Suprapubic skin (tissue), 4 donors: ENCODE measurements at regions not wholly inside any gene's neighbourhood (a gene's known extent, or its start where the extent isn't known, plus 50 kb on each side); places are given as distances from the start of the nearest gene placed in this dataset.

Source experiments
- DNase-seq, 2 donors: peaks; one replicate each; pipeline ENCODE4 v3.0.0-alpha.2; 2019; ENCODE audit warnings: low spot score in 2 of 2
- H3K27ac ChIP-seq: fragments of 200-600 bp; sonication (generic); one replicate; pipeline ENCODE4 v1.5.1; 2019
- H3K27me3 ChIP-seq: fragments of 200-600 bp; sonication (generic); one replicate; pipeline ENCODE4 v1.5.1; 2019
- H3K36me3 ChIP-seq: fragments of 200-600 bp; sonication (generic); one replicate; pipeline ENCODE4 v1.5.1; 2019
- H3K4me1 ChIP-seq: fragments of 200-600 bp; sonication (generic); one replicate; pipeline ENCODE4 v1.5.1; 2019
- H3K4me3 ChIP-seq: fragments of 200-600 bp; sonication (generic); one replicate; pipeline ENCODE4 v1.5.1; 2019; ENCODE audit warnings: mild to moderate bottlenecking
- H3K9me3 ChIP-seq: fragments of 200-600 bp; sonication (generic); one replicate; pipeline ENCODE4 v1.5.1; 2019
- EP300 ChIP-seq: sonication (generic); formaldehyde crosslinking; IDR thresholded peaks from one replicate; pipeline ENCODE4 v1.6.1; 2017; ENCODE audit warnings: antibody characterized with exemption
- POLR2A ChIP-seq, 2 donors: fragments of 450-650 bp; IDR thresholded peaks; one replicate each; pipeline ENCODE4 v1.6.1; 2017; ENCODE audit warnings: antibody characterized with exemption in 2 of 2, mild to moderate bottlenecking in 2 of 2, moderate library complexity in 2 of 2
- POLR2AphosphoS5 ChIP-seq, 3 donors: sonication (generic); formaldehyde crosslinking; IDR thresholded peaks; one replicate each; pipeline ENCODE4 v1.6.1; 2017; ENCODE audit warnings: antibody characterized with exemption in 3 of 3
- WGBS: methylation state at CpG from one replicate; pipeline ENCODE4 v1.1.5; 2018; 5-methylcytosine and 5-hydroxymethylcytosine counted together
- TF ChIP-seq, protein P1 (sequence below), 2 donors: fragments of 200-600 bp in 1 of 2; fragments of 450-650 bp in 1 of 2; sonication (generic) in 1 of 2; IDR thresholded peaks; one replicate each; pipeline ENCODE4 v1.5.1; 2016 to 2019; ENCODE audit warnings: antibody characterized with exemption in 2 of 2, mild to moderate bottlenecking in 1 of 2, moderate library complexity in 1 of 2

DNA sequence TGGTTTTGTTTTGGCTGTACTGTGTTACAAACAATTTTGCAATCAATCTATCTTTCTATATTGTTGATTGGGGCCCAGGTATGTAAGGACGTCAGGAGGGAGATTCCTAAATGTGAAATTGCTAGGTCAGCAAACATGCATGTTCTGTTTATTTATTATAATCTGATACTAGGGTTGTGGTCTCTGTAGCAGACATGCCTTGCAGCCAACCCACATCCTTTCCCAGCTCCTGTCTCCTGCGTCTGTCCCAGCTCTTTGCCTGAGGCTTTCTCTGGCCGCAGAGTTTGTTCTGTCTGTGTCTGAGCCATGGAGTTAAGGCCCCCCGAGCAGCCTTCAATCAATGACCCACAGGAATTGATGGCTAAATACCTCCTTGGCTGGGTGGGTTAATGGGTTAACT, 124.0 kb upstream of the ZEB1 start:
- H3K36me3 ChIP-seq, result no peaks in the 10 kb centered on the region
- TF ChIP-seq POLR2AphosphoS5 (IDR thresholded peaks at IDR 0.05), result no peak
- TF ChIP-seq, protein P1, sequence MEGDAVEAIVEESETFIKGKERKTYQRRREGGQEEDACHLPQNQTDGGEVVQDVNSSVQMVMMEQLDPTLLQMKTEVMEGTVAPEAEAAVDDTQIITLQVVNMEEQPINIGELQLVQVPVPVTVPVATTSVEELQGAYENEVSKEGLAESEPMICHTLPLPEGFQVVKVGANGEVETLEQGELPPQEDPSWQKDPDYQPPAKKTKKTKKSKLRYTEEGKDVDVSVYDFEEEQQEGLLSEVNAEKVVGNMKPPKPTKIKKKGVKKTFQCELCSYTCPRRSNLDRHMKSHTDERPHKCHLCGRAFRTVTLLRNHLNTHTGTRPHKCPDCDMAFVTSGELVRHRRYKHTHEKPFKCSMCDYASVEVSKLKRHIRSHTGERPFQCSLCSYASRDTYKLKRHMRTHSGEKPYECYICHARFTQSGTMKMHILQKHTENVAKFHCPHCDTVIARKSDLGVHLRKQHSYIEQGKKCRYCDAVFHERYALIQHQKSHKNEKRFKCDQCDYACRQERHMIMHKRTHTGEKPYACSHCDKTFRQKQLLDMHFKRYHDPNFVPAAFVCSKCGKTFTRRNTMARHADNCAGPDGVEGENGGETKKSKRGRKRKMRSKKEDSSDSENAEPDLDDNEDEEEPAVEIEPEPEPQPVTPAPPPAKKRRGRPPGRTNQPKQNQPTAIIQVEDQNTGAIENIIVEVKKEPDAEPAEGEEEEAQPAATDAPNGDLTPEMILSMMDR (IDR thresholded peaks at IDR 0.05), result no peak
- TF ChIP-seq EP300, result no peak
- TF ChIP-seq POLR2A (IDR thresholded peaks at IDR 0.05), result no peak
- H3K4me1 ChIP-seq, result no peaks in the 10 kb centered on the region
- no peaks in the 10 kb centered on the region for H3K27me3 ChIP-seq
- no peaks in the 10 kb centered on the region for H3K9me3 ChIP-seq
- H3K4me3 ChIP-seq, result no peak overlapping the region
- 55% methylated on average over 4 of the region's 4 CpGs for WGBS
- DNase-seq, result no peak
- no peak overlapping the region for H3K27ac ChIP-seq

DNA sequence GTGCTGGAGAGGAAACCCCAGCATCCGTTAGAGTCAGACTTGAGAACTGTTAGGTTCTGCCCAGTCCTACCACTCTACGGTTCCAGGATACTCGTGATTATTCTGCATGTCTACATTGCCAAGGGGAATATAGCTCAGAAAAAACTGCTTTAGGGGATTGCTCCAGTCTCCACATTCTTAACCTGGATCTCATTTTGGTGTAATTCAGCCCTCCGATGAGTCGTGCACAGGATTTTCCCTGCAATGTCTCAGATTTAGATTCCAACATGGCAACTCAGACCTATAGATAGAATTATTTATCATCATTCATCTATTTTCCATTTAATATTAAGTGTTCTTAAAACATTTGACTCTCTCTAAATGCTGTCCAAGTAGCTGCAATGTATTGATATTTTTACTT, 121.1 kb upstream of the ZEB1 start:
- Histone ChIP-seq H3K27ac (no peak overlapping the region), H3K4me3 (no peak overlapping the region), H3K9me3 (no peaks in the 10 kb centered on the region), H3K36me3 (no peaks in the 10 kb centered on the region), H3K4me1 (no peaks in the 10 kb centered on the region), H3K27me3 (no peaks in the 10 kb centered on the region)
- DNase-seq, result no peak
- TF ChIP-seq EP300 (no peak), POLR2A (IDR thresholded peaks at IDR 0.05) (no peak), POLR2AphosphoS5 (IDR thresholded peaks at IDR 0.05) (no peak)
- TF ChIP-seq, protein P1 (IDR thresholded peaks at IDR 0.05), result no peak
- WGBS, result 70% methylated on average over 5 of the region's 5 CpGs

DNA sequence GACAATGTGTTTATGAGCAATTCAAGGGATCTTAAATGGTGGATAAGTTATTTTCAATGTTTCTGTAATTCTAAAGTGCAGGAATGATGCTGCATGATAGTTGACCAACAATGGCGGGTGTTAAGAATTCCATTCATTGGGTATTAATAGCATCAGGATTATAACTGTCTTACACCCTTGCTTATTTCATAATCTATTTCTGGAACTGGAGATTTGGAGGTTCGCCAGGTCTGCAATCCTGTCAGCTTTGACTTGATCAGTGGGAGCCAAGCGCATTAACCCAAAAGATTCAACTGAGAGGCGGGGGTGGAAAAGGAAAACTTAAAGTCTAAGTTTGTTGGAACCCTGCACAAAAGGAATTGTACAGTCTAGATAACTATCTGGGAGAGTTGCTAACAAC, 114.9 kb upstream of the ZEB1 start:
- Histone ChIP-seq H3K4me3 (no peak overlapping the region), H3K36me3 (no peaks in the 10 kb centered on the region), H3K27me3 (no peaks in the 10 kb centered on the region), H3K9me3 (no peaks in the 10 kb centered on the region), H3K27ac (no peak overlapping the region), H3K4me1 (no peaks in the 10 kb centered on the region)
- WGBS, result 44% methylated on average over 4 of the region's 4 CpGs
- TF ChIP-seq POLR2AphosphoS5 (IDR thresholded peaks at IDR 0.05) (no peak), EP300 (no peak), POLR2A (IDR thresholded peaks at IDR 0.05) (no peak)
- TF ChIP-seq, protein P1 (IDR thresholded peaks at IDR 0.05), result no peak
- DNase-seq, result no peak

DNA sequence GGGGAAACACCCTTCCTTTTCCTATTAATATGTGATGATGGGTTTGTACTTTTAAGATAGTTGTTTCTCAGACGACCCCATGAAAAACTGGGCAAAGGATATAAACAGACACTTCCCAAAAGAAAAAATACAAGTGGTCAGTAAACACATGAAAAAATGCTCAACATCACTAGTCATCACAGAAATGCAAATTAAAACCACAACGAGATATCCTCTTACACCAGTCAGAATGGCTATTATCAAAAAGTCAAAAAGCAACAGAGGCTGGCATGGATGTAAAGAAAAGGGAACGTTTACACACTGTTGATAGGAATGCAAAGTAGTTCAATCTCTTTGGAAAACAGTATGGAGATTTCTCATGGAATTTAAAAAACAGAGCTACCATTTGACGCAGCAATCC, 111.4 kb upstream of the ZEB1 start:
- no peaks in the 10 kb centered on the region for H3K36me3 ChIP-seq
- H3K4me1 ChIP-seq, result no peaks in the 10 kb centered on the region
- H3K27ac ChIP-seq, result no peak overlapping the region
- H3K9me3 ChIP-seq, result no peaks in the 10 kb centered on the region
- no peak for DNase-seq
- H3K4me3 ChIP-seq, result no peak overlapping the region
- TF ChIP-seq POLR2A (IDR thresholded peaks at IDR 0.05), result no peak
- no peak for TF ChIP-seq POLR2AphosphoS5 (IDR thresholded peaks at IDR 0.05)
- TF ChIP-seq, protein P1 (IDR thresholded peaks at IDR 0.05), result no peak
- no peak for TF ChIP-seq EP300
- H3K27me3 ChIP-seq, result no peaks in the 10 kb centered on the region
- 49% methylated on average over 4 of the region's 4 CpGs for WGBS

DNA sequence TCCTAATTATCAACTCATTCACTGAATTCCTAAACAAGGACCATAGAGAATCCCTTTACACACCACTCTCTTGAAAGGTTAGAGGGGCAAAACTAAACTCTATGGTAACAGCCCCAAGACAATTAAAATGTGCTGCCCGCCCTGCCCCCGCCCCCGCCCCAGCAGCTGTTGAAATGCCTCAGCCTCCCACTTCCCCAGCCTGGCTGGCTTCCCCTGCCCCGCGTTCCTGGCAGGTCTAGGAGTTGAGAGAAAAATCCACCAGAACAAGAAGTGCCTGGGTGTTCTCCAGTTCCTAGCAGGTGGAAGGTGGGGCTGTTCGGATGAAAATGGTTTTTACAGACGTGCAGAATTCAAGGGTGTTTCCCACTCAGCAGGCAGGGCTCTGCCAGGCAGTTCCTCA, 109.5 kb upstream of the ZEB1 start:
- no peaks in the 10 kb centered on the region for H3K36me3 ChIP-seq
- H3K27ac ChIP-seq, result no peak overlapping the region
- no peaks in the 10 kb centered on the region for H3K9me3 ChIP-seq
- no peak for TF ChIP-seq POLR2A (IDR thresholded peaks at IDR 0.05)
- H3K4me3 ChIP-seq, result no peak overlapping the region
- DNase-seq, result no peak
- no peaks in the 10 kb centered on the region for H3K27me3 ChIP-seq
- H3K4me1 ChIP-seq, result no peaks in the 10 kb centered on the region
- WGBS, result 47% methylated on average over 7 of the region's 7 CpGs

DNA sequence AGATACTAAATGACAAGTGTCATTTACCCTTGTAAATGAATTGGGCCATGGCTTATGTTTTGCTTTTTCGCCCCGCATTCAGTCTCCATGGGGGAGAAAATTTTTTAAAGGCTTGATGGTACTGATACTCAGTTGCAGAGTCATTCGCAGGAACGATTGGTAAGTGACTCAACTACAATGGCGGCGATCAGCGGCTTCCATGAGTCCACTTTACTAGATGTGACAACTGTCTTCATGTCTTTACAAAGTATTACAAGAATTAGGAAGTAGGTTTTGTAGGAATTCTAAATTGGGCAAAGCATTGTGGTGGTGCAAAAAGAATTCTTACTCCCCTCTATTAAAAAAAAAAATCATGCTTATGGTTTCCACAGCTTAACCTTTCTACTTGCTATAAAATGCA, 108.8 kb upstream of the ZEB1 start:
- TF ChIP-seq POLR2AphosphoS5 (IDR thresholded peaks at IDR 0.05), result no peak
- no peak for TF ChIP-seq EP300
- no peak for TF ChIP-seq POLR2A (IDR thresholded peaks at IDR 0.05)
- TF ChIP-seq, protein P1 (IDR thresholded peaks at IDR 0.05), result no peak
- WGBS, result 96% methylated on average over 7 of the region's 7 CpGs
- no peak overlapping the region for H3K27ac ChIP-seq

More for the DNA sequence above, 108.8 kb upstream of the ZEB1 start:
- H3K27me3 ChIP-seq, result no peaks in the 10 kb centered on the region
- H3K4me1 ChIP-seq, result no peaks in the 10 kb centered on the region
- H3K36me3 ChIP-seq, result no peaks in the 10 kb centered on the region
- no peaks in the 10 kb centered on the region for H3K9me3 ChIP-seq
- no peak for DNase-seq
- no peak overlapping the region for H3K4me3 ChIP-seq
